Prostate gland (tissue), 2 donors: ENCODE measurements at regions not wholly inside any gene's neighbourhood (a gene's known extent, or its start where the extent isn't known, plus 50 kb on each side); places are given as distances from the start of the nearest gene placed in this dataset.
"Not testable (repeated sequence)": the region's sequence is repeated elsewhere in the genome, so short reads cannot be mapped to it uniquely, and the experiment has no call there.

Experiments
- DNase-seq: peaks from one replicate; pipeline ENCODE4 v3.0.0-alpha.2; 2019; ENCODE audit warnings: low spot score
- H3K27ac ChIP-seq, 2 donors: fragments of 200-600 bp; sonication (generic); 2 replicates each; pipeline ENCODE4 v1.5.1; 2017 to 2019
- H3K27me3 ChIP-seq: fragments of 200-600 bp; sonication (generic); replicated peaks from 2 replicates; pipeline ENCODE4 v1.5.1; 2019; ENCODE audit not compliant: insufficient read depth
- H3K36me3 ChIP-seq, 2 donors: fragments of 200-600 bp; sonication (generic); 1 replicate in 1 of 2; 2 replicates in 1 of 2; pipeline versions ENCODE4 v1.5.1 to v1.8.1; 2017 to 2019
- H3K4me1 ChIP-seq: fragments of 200-600 bp; sonication (generic); replicated peaks from 2 replicates; pipeline ENCODE4 v1.5.1; 2019
- H3K4me3 ChIP-seq, 2 donors: fragments of 200-600 bp; sonication (generic); 2 replicates each; pipeline ENCODE4 v1.5.1; 2017 to 2019
- H3K9me3 ChIP-seq: fragments of 200-600 bp; sonication (generic); 2 replicates; pipeline ENCODE4 v1.5.1; 2017
- POLR2A ChIP-seq: fragments of 450-650 bp; IDR thresholded peaks from one replicate; pipeline ENCODE4 v1.6.1; 2016; ENCODE audit warnings: antibody characterized with exemption, mild to moderate bottlenecking
- POLR2AphosphoS5 ChIP-seq: sonication (generic); formaldehyde crosslinking; IDR thresholded peaks from one replicate; pipeline ENCODE4 v1.6.1; 2017; ENCODE audit warnings: antibody characterized with exemption
- WGBS: methylation state at CpG from one replicate; pipeline ENCODE4 v1.1.5; 2018; 5-methylcytosine and 5-hydroxymethylcytosine counted together
- intact Hi-C: fragments of 100-400 bp; cut with DNase I; formaldehyde crosslinking; loops from one replicate; pipeline ENCODE4 v1.14.2; 2022
- TF ChIP-seq, protein P1 (sequence below), 4 experiments: fragments of 200-600 bp in 2 of 4; fragments of 450-650 bp in 2 of 4; sonication (generic) in 2 of 4; IDR thresholded peaks; 1 replicate in 3 of 4; 2 replicates in 1 of 4; pipeline ENCODE4 v1.5.1; 2016 to 2019; ENCODE audit warnings: antibody characterized with exemption in 4 of 4, mild to moderate bottlenecking in 2 of 4, moderate library complexity in 2 of 4

GRCh38 chr2:67180841-67181240 is 216.3 kb upstream of the ETAA1 start:
- Histone ChIP-seq H3K4me1 (no peaks in the 10 kb centered on the region), H3K4me3 (no peak overlapping the region), H3K27me3 (no peaks in the 10 kb centered on the region), H3K9me3 (no peaks in the 10 kb centered on the region), H3K27ac (no peak overlapping the region), H3K36me3 (no peaks in the 10 kb centered on the region)
- TF ChIP-seq, protein P1, sequence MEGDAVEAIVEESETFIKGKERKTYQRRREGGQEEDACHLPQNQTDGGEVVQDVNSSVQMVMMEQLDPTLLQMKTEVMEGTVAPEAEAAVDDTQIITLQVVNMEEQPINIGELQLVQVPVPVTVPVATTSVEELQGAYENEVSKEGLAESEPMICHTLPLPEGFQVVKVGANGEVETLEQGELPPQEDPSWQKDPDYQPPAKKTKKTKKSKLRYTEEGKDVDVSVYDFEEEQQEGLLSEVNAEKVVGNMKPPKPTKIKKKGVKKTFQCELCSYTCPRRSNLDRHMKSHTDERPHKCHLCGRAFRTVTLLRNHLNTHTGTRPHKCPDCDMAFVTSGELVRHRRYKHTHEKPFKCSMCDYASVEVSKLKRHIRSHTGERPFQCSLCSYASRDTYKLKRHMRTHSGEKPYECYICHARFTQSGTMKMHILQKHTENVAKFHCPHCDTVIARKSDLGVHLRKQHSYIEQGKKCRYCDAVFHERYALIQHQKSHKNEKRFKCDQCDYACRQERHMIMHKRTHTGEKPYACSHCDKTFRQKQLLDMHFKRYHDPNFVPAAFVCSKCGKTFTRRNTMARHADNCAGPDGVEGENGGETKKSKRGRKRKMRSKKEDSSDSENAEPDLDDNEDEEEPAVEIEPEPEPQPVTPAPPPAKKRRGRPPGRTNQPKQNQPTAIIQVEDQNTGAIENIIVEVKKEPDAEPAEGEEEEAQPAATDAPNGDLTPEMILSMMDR (IDR thresholded peaks at IDR 0.05): no peak
- TF ChIP-seq POLR2AphosphoS5 (no peak), POLR2A (no peak)
- WGBS: 73% methylated on average over 2 of the region's 2 CpGs
- DNase-seq: no peak
- intact Hi-C loops: no loop called here

DNA sequence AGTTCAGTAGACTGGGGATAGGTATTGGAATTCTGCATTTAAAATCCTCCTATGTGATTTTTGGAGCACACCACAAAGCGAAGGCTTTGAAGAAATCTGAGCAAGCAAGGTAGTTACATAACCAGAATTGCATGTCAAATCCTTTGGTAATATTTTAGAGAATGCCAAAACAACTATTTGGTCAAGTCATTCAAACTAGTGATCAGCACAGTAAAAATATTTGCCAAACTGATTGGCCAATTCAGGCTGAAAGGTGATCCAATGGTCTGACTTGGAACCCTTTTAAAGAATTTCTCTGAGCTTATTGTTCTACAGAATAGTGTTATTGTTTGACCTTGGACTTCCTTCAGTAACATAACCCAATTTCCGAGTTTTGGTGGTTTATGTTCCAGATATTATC is 214.2 kb upstream of the ETAA1 start:
- H3K4me3 ChIP-seq: no peak overlapping the region
- H3K27ac ChIP-seq: no peak overlapping the region
- TF ChIP-seq, protein P1 (IDR thresholded peaks at IDR 0.05): no peak
- TF ChIP-seq POLR2A (no peak), POLR2AphosphoS5 (no peak)
- 63% methylated on average over 2 of the region's 2 CpGs for WGBS
- no peaks in the 10 kb centered on the region for H3K36me3 ChIP-seq
- intact Hi-C loops: no loop called here
- no peaks in the 10 kb centered on the region for H3K9me3 ChIP-seq
- no peaks in the 10 kb centered on the region for H3K27me3 ChIP-seq
- no peaks in the 10 kb centered on the region for H3K4me1 ChIP-seq
- no peak for DNase-seq

DNA sequence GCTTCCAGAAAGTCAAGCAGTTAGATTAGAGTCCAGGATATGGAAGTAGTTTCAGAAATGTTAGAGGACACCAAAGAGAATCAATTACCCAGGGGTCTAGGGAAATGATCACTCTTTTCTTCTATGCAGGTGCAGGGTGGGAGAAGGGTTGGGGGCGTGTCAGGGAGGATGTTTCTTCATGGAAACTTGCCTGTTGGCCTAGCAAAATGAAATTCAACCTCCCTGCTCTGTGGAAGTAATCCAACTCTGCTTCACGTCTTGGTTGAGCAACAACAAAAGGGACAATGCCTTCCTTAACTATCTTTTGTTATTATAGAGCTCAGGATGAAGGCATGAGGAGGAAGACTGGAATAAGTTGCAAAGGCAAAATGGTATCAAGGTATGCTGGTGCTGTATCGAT is 210.8 kb upstream of the ETAA1 start:
- intact Hi-C loops: no loop called here
- no peaks in the 10 kb centered on the region for H3K27me3 ChIP-seq
- 84% methylated on average over 3 of the region's 3 CpGs for WGBS

GRCh38 chr2:67186871-67187270 is 210.3 kb upstream of the ETAA1 start:
- TF ChIP-seq, protein P1 (IDR thresholded peaks at IDR 0.05): no peak
- no peak for TF ChIP-seq POLR2A
- no peak for TF ChIP-seq POLR2AphosphoS5
- no peak overlapping the region for H3K27ac ChIP-seq
- H3K36me3 ChIP-seq: no peaks in the 10 kb centered on the region
- no peaks in the 10 kb centered on the region for H3K27me3 ChIP-seq
- H3K4me3 ChIP-seq: no peak overlapping the region
- 95% methylated on average over 4 of the region's 4 CpGs for WGBS
- no peaks in the 10 kb centered on the region for H3K4me1 ChIP-seq
- intact Hi-C loops: no loop called here
- H3K9me3 ChIP-seq: no peaks in the 10 kb centered on the region
- no peak for DNase-seq

More for the DNA sequence above, 210.8 kb upstream of the ETAA1 start:
- H3K9me3 ChIP-seq: no peaks in the 10 kb centered on the region
- H3K4me3 ChIP-seq: no peak overlapping the region
- no peaks in the 10 kb centered on the region for H3K36me3 ChIP-seq
- TF ChIP-seq POLR2A: no peak
- TF ChIP-seq, protein P1 (IDR thresholded peaks at IDR 0.05): no peak
- no peak overlapping the region for H3K27ac ChIP-seq
- no peaks in the 10 kb centered on the region for H3K4me1 ChIP-seq
- no peak for DNase-seq

- H3K4me1 ChIP-seq, H3K27ac ChIP-seq, H3K9me3 ChIP-seq, H3K4me3 ChIP-seq, H3K27me3 ChIP-seq, H3K36me3 ChIP-seq, intact Hi-C loops, DNase-seq: not testable (repeated sequence)
- WGBS: 78% methylated on average over 7 of the region's 8 CpGs
Observed at GRCh38 chr2:67195327-67195726, 201.8 kb upstream of the ETAA1 start.
